Activated CD8-positive, alpha-beta T cell treated with anti-CD3 and anti-CD28 coated beads for 36 hours (primary cell): ENCODE measurements at regions not wholly inside any gene's neighbourhood (a gene's known extent, or its start where the extent isn't known, plus 50 kb on each side); places are given as distances from the start of the nearest gene placed in this dataset.

Source experiments
- ATAC-seq: fragments of 200-7000 bp; cut with Tn5 transposase; one replicate; pipeline ENCODE4 v1.10.0; 2021; ENCODE audit warnings: mild to moderate bottlenecking, moderate library complexity
- CTCF ChIA-PET: fragments of 350-600 bp; sonication (Branson Sonifier 250); formaldehyde crosslinking; loops from one replicate; lab custom pipeline; 2021; ENCODE audit warnings: antibody characterized with exemption; lab: Charles Lee
- POLR2A ChIA-PET: fragments of 350-600 bp; sonication (Branson Sonifier 250); formaldehyde crosslinking; loops from one replicate; lab custom pipeline; 2021; ENCODE audit warnings: antibody characterized with exemption; lab: Charles Lee
- DNase-seq: peaks from one replicate; pipeline ENCODE4 v3.0.0-alpha.2; 2020
- H3K27ac Mint-ChIP-seq: one replicate; pipeline ENCODE4 v1.8.0; 2021; ENCODE audit warnings: mild to moderate bottlenecking, mixed read lengths
- H3K27me3 Mint-ChIP-seq: one replicate; pipeline ENCODE4 v1.8.0; 2021; ENCODE audit warnings: mixed read lengths
- H3K36me3 Mint-ChIP-seq: one replicate; pipeline ENCODE4 v1.8.0; 2021; ENCODE audit warnings: low read depth, mixed read lengths
- H3K4me1 Mint-ChIP-seq: one replicate; pipeline ENCODE4 v1.8.0; 2021; ENCODE audit warnings: low read depth, mixed read lengths
- H3K4me3 Mint-ChIP-seq: one replicate; pipeline ENCODE4 v1.8.0; 2021; ENCODE audit warnings: mild to moderate bottlenecking, moderate library complexity, mixed read lengths
- H3K9me3 Mint-ChIP-seq: one replicate; pipeline ENCODE4 v1.8.0; 2021; ENCODE audit warnings: mixed read lengths
- intact Hi-C: fragments of 100-400 bp; cut with micrococcal nuclease; formaldehyde crosslinking; loops from one replicate; pipeline ENCODE4 v1.10.0; 2022
- TF ChIP-seq, protein P1 (sequence below): fragments of 200-600 bp; IDR thresholded peaks from one replicate; pipeline ENCODE4 v1.8.0; 2022; ENCODE audit warnings: antibody characterized with exemption, mild to moderate bottlenecking

DNA sequence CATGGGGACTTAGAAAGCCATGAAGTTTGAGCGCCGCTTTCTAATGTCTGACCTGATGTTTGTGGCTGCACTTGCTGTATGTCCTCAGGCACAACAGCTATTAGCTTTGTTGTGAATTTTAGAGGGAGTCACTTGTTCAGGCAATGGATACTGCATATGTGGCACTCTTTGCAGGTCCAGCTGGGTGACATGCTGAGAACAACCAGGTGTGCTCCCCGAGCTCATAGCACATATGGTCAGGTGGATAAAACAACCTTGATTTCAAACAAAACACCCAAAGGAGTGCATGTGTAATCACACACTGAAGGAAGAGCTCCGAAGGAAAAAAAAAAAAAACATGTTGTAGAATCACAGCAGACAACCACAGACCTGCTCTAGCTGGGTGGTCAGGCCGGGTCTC, 178.6 kb downstream of the BACH1 start:
- Mint-ChIP-seq H3K36me3 (no peaks in the 10 kb centered on the region), H3K27ac (no peak overlapping the region), H3K9me3 (no peaks in the 10 kb centered on the region), H3K4me3 (no peak overlapping the region), H3K4me1 (peaks cover 17% of the 10 kb centered on the region), H3K27me3 (no peaks in the 10 kb centered on the region)
- POLR2A ChIA-PET: interaction anchor here (0.6 kb wide), 2 partner anchors 65 to 1653 kb away, joined by 3 read pairs; no protein-coding TSS in a partner anchor
- CTCF ChIA-PET: interaction anchor here (0.9 to 4.0 kb wide), 11 partner anchors 9 to 373 kb away, joined by 3 to 34 read pairs (median 4); no protein-coding TSS in a partner anchor
- intact Hi-C loops: no loop called here
- no peak for ATAC-seq
- no peak for DNase-seq
- TF ChIP-seq, protein P1, sequence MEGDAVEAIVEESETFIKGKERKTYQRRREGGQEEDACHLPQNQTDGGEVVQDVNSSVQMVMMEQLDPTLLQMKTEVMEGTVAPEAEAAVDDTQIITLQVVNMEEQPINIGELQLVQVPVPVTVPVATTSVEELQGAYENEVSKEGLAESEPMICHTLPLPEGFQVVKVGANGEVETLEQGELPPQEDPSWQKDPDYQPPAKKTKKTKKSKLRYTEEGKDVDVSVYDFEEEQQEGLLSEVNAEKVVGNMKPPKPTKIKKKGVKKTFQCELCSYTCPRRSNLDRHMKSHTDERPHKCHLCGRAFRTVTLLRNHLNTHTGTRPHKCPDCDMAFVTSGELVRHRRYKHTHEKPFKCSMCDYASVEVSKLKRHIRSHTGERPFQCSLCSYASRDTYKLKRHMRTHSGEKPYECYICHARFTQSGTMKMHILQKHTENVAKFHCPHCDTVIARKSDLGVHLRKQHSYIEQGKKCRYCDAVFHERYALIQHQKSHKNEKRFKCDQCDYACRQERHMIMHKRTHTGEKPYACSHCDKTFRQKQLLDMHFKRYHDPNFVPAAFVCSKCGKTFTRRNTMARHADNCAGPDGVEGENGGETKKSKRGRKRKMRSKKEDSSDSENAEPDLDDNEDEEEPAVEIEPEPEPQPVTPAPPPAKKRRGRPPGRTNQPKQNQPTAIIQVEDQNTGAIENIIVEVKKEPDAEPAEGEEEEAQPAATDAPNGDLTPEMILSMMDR: no peak

DNA sequence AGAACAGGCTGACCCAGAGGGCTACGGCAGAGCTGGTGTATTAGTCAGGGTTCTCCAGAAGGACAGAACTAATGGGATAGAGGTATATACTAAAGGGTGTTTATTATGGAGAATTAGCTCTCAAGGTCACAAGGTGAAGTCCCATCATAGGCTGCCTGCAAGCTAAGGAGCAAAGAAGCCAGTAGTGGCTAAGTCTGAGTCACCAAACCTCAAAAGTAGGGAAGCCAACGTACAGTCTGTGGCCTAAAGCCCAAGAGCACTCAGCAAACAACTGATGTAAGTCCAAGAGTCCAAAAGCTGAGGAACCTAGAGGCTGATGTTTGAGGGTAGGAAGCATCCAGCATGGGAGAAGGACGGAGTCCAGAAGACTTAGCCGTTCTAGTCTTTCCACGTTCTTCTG, 179.2 kb downstream of the BACH1 start:
- ATAC-seq: no peak
- Mint-ChIP-seq H3K27me3 (no peaks in the 10 kb centered on the region), H3K9me3 (no peaks in the 10 kb centered on the region), H3K36me3 (peaks cover 4% of the 10 kb centered on the region), H3K27ac (no peak overlapping the region), H3K4me3 (no peak overlapping the region), H3K4me1 (peaks cover 17% of the 10 kb centered on the region)
- ChIA-PET CTCF (interaction anchor here (1.1 to 4.0 kb wide), 5 partner anchors 8 to 372 kb away, joined by 3 to 34 read pairs (median 6); no protein-coding TSS in a partner anchor), POLR2A (no interaction called here)
- TF ChIP-seq, protein P1: no peak
- intact Hi-C loops: no loop called here
- DNase-seq: no peak

GRCh38 chr21:29481081-29481480, 182.4 kb downstream of the BACH1 start:
- Mint-ChIP-seq H3K27ac (no peak overlapping the region), H3K4me3 (no peak overlapping the region), H3K27me3 (no peaks in the 10 kb centered on the region), H3K9me3 (peaks cover 5% of the 10 kb centered on the region), H3K36me3 (peaks cover 24% of the 10 kb centered on the region), H3K4me1 (peaks cover 14% of the 10 kb centered on the region)
- ATAC-seq (no peak), DNase-seq (no peak)
- intact Hi-C loops: no loop called here
- ChIA-PET CTCF (interaction anchor here (3.2 kb wide), 1 partner anchor 368 kb away, joined by 16 read pairs; no protein-coding TSS in a partner anchor), POLR2A (no interaction called here)
- TF ChIP-seq, protein P1: no peak

DNA sequence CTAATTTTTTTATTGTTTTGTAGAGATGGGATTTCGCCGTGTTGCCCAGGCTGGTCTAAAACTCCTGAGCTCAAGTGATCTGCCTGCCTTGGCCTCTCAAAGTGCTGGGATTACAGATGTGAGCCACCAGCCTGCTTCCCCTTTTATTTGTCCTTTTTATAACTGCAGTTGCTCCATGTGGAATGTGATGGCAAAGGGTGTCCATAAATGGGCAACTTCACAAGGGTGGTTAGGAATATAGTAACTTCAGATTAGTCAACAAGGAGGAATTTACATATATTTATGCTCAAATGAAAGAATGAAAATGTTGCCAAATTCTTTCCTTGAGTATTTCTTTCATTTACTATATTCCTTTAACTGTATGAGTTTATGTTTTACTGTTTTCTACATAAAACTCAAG, 182.9 kb downstream of the BACH1 start:
- peaks cover 5% of the 10 kb centered on the region for H3K9me3 Mint-ChIP-seq
- ChIA-PET POLR2A (no interaction called here), CTCF (no interaction called here)
- intact Hi-C loops: no loop called here
- DNase-seq (no peak), ATAC-seq (no peak)
- peaks cover 12% of the 10 kb centered on the region for H3K4me1 Mint-ChIP-seq
- H3K36me3 Mint-ChIP-seq: peaks cover 24% of the 10 kb centered on the region
- H3K27me3 Mint-ChIP-seq: no peaks in the 10 kb centered on the region
- TF ChIP-seq, protein P1: no peak
- no peak overlapping the region for H3K4me3 Mint-ChIP-seq
- H3K27ac Mint-ChIP-seq: no peak overlapping the region

- DNase-seq: no peak
- intact Hi-C loops: no loop called here
- H3K9me3 Mint-ChIP-seq: peaks cover 5% of the 10 kb centered on the region
- peaks cover 3% of the 10 kb centered on the region for H3K4me1 Mint-ChIP-seq
- peaks cover 31% of the 10 kb centered on the region for H3K36me3 Mint-ChIP-seq
- POLR2A ChIA-PET: no interaction called here
- H3K27me3 Mint-ChIP-seq: no peaks in the 10 kb centered on the region
- no peak for ATAC-seq
- CTCF ChIA-PET: interaction anchor here (0.6 to 2.0 kb wide), 2 partner anchors 9 to 240 kb away, joined by 3 to 6 read pairs; no protein-coding TSS in a partner anchor
- TF ChIP-seq, protein P1: no peak
- H3K27ac Mint-ChIP-seq: no peak overlapping the region
- H3K4me3 Mint-ChIP-seq: no peak overlapping the region
Measured at GRCh38 chr21:29486306-29486807, 187.6 kb downstream of the BACH1 start.
